ENCODE measurements at regions not wholly inside any gene's neighbourhood (a gene's known extent, or its start where the extent isn't known, plus 50 kb on each side); places are given as distances from the start of the nearest gene placed in this dataset.
"Not testable (repeated sequence)": the region's sequence is repeated elsewhere in the genome, so short reads cannot be mapped to it uniquely, and the experiment has no call there.

DNA sequence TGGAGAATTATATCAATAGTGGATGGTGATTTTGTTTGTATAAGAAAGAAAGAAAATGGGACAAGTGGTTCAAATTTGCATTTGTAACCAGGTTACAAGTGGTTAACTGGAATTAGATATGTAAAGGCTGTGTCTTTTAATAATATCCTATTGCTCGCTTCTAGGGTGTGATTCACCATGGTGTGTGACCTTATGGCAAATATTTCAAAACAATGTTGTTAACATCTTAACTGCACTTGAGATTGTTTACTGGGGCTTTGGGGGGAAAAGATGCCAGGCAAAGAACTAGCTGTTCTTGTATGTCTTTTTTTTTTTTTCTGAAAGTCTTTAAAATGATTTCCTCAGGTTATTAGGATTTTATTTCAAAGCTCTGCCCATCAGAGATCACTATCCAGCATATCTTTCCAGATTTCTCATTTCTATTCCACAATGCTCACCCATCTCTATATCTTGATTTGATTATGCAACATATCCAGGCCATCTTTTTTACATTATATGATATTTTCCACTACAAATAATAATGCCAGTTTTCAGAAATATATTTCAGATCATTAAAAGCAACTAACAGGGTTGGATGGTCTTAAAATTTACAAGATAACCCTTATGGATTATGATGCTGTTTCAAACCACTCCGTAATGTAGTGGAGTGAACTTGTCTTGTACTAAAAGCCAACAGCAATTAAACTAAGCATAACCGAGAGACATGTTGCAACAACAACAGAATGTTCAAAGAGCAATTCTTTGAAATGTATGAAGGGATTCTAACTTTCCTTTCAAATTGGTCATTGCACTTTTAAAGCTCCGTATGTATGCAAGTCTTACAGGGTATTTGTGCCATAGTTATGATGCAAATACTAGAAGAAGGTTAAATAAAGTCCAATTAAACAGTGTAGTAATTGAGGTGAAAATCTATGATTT lies 341.5 kb upstream of the ETAA1 start:
- DNase-seq, result no peak

DNA sequence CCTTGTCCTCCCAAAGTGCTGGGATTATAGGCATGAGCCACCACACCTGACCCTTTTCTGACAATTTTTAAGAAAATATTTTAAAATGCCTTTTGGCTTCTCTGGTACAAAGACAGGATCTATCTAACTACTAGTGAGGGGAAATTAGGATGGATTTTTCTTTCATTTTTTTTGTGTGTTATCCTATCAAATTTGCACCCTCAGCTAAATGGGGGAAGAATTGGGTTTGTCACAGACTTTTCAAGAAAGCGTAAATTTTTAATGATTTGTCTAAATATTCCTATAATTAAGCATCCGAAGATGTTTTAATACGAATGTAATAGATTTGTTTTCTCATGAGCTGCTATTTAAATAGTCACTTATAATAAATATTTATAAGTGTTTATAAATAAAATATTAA lies 340.0 kb upstream of the ETAA1 start:
- DNase-seq, result no peak

GRCh38 chr2:67057901-67058703 lies 339.0 kb upstream of the ETAA1 start:
- DNase-seq, result no peak

DNA sequence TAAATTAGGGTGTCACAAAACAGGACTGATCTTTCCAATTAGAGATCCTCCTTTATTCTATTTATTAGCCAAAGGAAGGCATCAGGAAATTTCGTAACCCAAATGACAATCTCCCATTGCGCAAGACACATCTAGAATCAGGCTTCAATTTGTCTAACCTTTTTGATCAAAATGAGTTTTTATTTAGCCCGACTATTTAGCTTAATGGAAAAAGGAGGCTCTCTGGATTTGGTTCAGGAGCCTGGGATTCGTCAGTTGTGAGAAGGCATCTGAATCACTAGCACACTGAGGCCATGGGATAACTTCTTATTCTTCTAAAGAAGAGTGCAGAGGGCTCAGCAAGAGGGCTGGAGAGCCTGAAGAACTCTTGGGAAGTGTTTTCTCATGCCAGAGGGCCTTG lies 332.1 kb upstream of the ETAA1 start:
- DNase-seq, result no peak

- DNase-seq, result no peak
Observed at GRCh38 chr2:67066782-67067181, 330.4 kb upstream of the ETAA1 start.

DNA sequence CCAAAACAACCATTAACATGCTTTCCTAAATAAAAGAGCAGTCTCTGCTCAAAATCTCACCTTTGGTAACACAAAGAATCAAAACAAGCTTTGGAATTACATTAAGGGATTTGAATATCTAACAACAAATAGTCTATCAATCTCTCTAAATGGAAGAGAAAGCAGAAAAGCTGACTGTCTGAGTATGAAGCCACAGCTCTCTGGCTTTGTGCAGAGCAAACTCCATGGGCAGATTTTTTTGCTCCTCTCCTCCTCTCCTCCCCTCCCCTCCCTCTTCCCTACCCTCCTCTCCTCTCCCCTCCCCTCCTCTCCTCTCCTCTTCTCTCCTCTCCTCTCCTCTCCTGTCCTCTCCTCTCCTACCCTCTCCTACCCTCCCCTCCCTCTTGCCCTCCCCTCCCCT lies 329.5 kb upstream of the ETAA1 start:
- no peak for DNase-seq

- no peak for DNase-seq
Observed at GRCh38 chr2:67070826-67071225, 326.3 kb upstream of the ETAA1 start.

- no peak for DNase-seq
Observed at GRCh38 chr2:67075056-67075455, 322.1 kb upstream of the ETAA1 start.

GRCh38 chr2:67075530-67076238 lies 321.4 kb upstream of the ETAA1 start:
- DNase-seq, result no peak

- DNase-seq, result no peak
Observed at GRCh38 chr2:67076239-67076624, 320.9 kb upstream of the ETAA1 start.

- no peak for DNase-seq
Observed at GRCh38 chr2:67079729-67080128, 317.4 kb upstream of the ETAA1 start.

DNA sequence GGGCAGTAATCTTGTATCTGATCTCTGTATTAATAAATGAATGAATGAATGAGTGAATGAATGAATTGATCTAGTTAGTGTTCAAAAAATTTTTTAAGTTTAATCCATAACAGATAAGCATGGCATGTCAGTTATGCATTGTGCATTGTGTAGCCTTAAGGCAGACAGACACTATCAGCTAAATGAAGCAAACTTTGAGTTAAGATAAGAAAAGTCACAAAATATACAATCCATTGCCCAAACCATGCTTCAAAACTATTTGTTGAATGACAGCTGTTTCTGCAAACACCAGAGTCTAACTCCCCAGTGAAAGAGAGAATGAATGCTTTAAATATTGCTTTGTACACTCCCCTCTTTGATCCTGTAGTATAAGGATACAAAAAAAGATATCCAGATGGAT lies 314.3 kb upstream of the ETAA1 start:
- no peak for DNase-seq

DNA sequence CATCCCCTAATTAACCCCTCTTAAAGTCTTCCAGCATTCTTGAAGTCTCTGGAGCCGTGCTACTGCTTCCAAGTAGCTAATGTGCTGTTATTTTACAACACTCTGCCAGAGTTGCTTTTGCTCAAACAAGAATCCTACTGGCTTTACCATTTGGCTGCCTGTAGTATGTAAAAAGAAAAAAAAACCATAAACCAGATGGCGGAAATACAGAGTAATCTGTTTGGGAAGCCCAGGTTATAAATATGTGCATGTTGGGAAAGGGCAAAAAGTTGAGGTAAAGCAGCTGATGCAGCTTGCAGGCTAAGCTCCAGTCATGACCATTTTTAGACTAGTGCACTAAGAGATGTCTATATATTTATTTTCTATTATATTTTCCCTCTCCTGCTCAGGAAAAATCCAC lies 313.2 kb upstream of the ETAA1 start:
- DNase-seq, result no peak

DNA sequence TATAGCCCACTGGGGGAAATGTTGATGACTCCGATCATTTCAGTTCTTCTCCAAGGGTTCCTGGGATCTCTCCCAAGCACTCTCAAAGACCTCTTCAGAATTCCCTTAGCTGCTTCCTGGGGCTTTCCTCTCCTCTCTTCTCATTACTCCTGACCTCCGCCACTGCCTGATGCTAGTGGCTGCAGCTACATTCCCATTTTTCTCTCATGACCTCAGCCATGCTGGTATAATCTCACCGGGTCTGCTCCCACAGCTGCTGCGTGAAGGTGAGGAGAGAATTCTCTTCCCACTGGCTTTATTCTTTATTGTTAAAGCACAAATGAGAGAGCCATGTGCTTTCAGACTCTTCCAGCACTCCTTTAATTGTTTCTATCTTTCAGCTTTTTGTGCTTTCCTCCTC lies 312.0 kb upstream of the ETAA1 start:
- DNase-seq, result no peak

DNA sequence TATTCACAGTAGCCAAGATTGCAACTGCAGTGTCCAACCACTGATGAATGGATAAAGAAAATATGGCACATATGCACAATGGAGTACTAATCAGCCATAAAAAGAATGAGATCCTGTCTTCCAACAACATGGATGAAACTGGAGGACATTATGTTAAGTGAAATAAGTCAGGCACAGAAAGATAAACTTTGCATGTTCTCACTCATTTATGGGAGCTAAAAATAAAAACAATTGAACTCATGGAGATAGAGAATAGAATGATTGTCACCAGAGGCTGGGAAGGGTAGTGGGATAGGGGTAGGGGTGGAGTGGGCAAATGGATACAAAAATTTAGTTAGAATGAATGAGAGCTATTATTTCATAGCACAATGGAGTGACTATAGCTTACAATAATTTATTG lies 305.5 kb upstream of the ETAA1 start:
- DNase-seq, result no peak

GRCh38 chr2:67095121-67095520 lies 302.0 kb upstream of the ETAA1 start:
- DNase-seq, result no peak

DNA sequence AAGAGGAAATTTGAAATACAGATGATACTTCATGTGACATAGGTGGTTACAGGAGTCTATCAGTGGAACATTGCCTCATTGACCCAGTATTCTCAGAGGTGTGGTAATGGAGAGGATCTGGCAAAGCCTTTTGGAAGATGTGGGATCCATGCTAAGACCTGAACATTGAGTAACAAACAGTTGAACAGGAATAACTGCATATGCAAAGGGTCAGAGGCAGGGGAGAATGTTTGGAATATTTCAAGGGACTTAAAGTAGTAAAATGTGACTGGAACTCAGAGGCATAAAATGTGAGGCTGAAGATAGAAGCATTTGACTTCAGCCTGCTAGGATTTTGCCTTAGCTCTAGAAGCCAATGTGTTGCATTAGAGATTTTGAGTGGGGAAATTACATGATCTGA lies 300.2 kb upstream of the ETAA1 start:
- no peak for DNase-seq

DNA sequence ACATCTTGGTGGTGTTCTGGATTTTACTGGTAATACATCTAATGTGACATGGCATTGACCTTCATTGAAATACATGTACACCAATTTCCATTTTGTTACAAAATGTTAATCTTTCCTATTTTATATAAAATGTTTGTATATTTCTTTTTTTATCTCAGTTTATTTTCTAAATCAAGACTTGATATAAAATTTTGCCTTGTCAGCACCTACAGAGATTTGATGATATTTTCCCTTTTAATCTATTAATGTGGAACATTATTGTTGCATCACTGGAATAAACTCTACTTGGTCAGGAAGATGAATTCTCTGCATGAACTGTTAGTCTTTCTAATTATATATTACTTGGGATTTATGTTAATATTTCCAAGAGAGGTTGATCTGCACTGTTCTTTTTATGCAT lies 294.0 kb upstream of the ETAA1 start:
- no peak for DNase-seq

DNA sequence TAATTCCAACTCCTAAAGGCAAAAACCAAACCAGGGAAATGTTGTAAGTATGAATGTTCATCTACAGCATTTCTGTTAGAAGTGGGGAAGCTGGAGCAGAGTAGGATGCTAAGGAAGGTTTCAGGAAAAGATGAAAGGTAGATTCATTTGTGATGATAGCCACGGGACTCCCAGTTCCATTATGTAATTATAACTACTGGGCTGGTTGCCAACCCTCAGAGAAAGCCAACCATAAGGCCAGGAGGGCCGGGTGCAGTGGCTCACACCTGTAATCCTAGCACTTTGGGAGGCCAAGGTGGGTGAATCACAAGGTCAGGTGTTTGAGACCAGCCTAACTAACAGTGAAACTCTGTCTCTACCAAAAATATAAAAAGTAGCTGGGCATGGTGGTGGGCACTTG lies 288.9 kb upstream of the ETAA1 start:
- DNase-seq, result no peak

DNA sequence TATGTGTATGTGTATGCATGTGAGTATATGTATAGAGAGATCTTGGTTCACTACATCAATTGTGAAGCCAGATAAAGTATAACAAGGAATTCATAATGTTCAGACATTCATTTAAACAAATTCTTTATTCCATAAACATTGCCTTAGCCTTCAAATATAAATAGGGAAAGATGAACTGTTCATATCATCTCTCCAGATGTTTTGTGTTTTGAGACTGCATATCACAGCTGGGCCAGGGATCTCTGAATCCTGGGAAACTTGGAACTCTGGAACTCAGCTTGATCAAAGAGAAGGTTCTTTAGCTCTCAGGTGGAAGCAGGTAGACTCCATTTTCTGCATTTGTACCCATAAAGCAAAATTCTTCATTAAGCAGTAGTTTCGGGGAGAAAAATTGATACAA lies 272.6 kb upstream of the ETAA1 start:
- DNase-seq, result no peak

DNA sequence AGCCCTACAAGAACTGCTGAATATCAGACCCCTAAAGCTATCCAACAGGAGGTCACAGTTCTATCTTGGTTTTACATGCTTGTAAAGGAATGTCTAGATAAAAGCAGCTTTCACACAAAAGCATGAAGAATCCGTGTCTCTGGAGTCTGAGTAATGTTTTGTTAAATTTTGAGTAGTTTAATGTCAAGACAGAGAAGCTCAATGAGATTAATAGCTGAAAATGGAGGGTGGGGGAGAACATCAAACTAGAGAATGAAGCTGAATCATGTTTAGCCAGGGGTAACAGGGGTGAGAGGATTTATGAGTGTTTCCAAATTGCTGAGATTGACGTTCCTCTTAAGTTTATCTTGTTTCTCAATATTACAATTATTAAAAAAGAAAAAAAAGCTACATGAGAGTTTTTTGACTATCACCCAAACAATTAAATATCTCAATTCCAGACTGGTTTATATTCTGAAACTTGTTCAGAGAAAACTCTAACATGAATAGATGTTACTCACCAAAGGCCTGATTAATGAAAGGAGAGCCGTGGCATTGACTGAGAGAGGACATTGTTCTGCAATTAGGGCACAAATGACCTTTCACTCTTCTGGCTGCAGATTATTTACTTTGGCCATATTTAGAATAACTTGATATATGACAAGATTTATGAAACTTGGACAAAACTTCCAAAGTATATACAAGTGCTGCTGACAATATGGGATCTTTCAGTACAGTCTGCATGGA lies 266.4 kb upstream of the ETAA1 start:
- DNase-seq, result no peak

- no peak for DNase-seq
Observed at GRCh38 chr2:67131257-67131609, 265.9 kb upstream of the ETAA1 start.

DNA sequence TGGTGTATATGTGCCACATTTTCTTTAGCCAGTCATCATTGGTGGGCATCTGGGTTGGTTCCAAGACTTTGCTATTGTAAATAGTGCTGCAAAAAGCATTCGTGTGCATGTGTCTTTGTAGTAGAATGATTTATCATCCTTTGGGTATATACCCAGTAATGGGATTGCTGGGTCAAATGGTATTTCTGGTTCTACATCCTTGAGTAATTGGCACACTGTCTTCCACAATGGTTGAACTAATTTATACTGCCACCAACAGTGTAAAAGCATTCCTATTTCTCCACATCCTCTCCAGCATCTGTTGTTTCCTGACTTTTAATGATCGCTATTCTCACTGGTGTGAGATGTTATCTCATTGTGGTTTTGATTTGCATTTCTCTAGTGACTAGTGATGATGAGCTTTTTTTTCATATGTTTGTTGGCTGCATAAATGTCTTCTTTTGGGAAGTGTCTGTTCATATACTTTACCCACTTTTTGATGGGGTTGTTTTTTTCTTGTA lies 264.6 kb upstream of the ETAA1 start:
- DNase-seq, result not testable (repeated sequence)
